ENCODE measurements at regions not wholly inside any gene's neighbourhood (a gene's known extent, or its start where the extent isn't known, plus 50 kb on each side); places are given as distances from the start of the nearest gene placed in this dataset.
"Not testable (repeated sequence)": the region's sequence is repeated elsewhere in the genome, so short reads cannot be mapped to it uniquely, and the experiment has no call there.

GRCh38 chr10:32144817-32145688, 88.8 kb upstream of the KIF5B start:
- H3K9me2 ChIP-seq (replicated peaks; ENCODE audit: insufficient read depth, low read length), result no peaks in the 10 kb centered on the region
- H2AFZ ChIP-seq (ENCODE audit: low read length), result no peak overlapping the region
- H3K4me2 ChIP-seq (ENCODE audit: low read depth, low read length, poor library complexity, severe bottlenecking), result no peak overlapping the region
- no peaks in the 10 kb centered on the region for H3K9me3 ChIP-seq (ENCODE audit: low read length)
- H3K36me3 ChIP-seq (ENCODE audit: insufficient read depth, low read length), result no peaks in the 10 kb centered on the region
- H3K27ac ChIP-seq (ENCODE audit: low read length), result no peak overlapping the region
- no peak overlapping the region for H3K9ac ChIP-seq (ENCODE audit: low read length)
- no peaks in the 10 kb centered on the region for H3K79me2 ChIP-seq (ENCODE audit: low read length)
- no peaks in the 10 kb centered on the region for H3K4me1 ChIP-seq (ENCODE audit: low read length)
- no peaks in the 10 kb centered on the region for H3K27me3 ChIP-seq (ENCODE audit: low read length)
- no peaks in the 10 kb centered on the region for H4K20me1 ChIP-seq (ENCODE audit: insufficient read depth, low read depth, low read length)
- no peak for DNase-seq
- no peak overlapping the region for H3K4me3 ChIP-seq (ENCODE audit: low read length)

- Histone ChIP-seq H3K27me3 (ENCODE audit: low read length) (no peaks in the 10 kb centered on the region), H3K9ac (ENCODE audit: low read length) (no peak overlapping the region), H3K4me1 (ENCODE audit: low read length) (no peaks in the 10 kb centered on the region), H3K4me3 (ENCODE audit: low read length) (no peak overlapping the region), H4K20me1 (ENCODE audit: insufficient read depth, low read depth, low read length) (no peaks in the 10 kb centered on the region), H3K79me2 (ENCODE audit: low read length) (no peaks in the 10 kb centered on the region), H3K36me3 (ENCODE audit: insufficient read depth, low read length) (no peaks in the 10 kb centered on the region), H3K9me2 (replicated peaks; ENCODE audit: insufficient read depth, low read length) (no peaks in the 10 kb centered on the region), H3K27ac (ENCODE audit: low read length) (no peak overlapping the region), H3K4me2 (ENCODE audit: low read depth, low read length, poor library complexity, severe bottlenecking) (no peak overlapping the region), H2AFZ (ENCODE audit: low read length) (no peak overlapping the region), H3K9me3 (ENCODE audit: low read length) (no peaks in the 10 kb centered on the region)
- DNase-seq, result no peak
These were observed 87.2 kb upstream of the KIF5B start for GRCh38 chr10:32143302-32143847.

GRCh38 chr10:32142646-32143045, 86.4 kb upstream of the KIF5B start:
- no peak overlapping the region for H3K27ac ChIP-seq (ENCODE audit: low read length)
- no peak for DNase-seq
- no peaks in the 10 kb centered on the region for H3K9me3 ChIP-seq (ENCODE audit: low read length)
- no peaks in the 10 kb centered on the region for H3K9me2 ChIP-seq (replicated peaks; ENCODE audit: insufficient read depth, low read length)
- H3K4me1 ChIP-seq (ENCODE audit: low read length), result no peaks in the 10 kb centered on the region
- no peak overlapping the region for H3K4me2 ChIP-seq (ENCODE audit: low read depth, low read length, poor library complexity, severe bottlenecking)
- H3K9ac ChIP-seq (ENCODE audit: low read length), result no peak overlapping the region
- no peaks in the 10 kb centered on the region for H3K27me3 ChIP-seq (ENCODE audit: low read length)
- no peaks in the 10 kb centered on the region for H3K36me3 ChIP-seq (ENCODE audit: insufficient read depth, low read length)
- no peak overlapping the region for H2AFZ ChIP-seq (ENCODE audit: low read length)
- H4K20me1 ChIP-seq (ENCODE audit: insufficient read depth, low read depth, low read length), result no peaks in the 10 kb centered on the region
- H3K4me3 ChIP-seq (ENCODE audit: low read length), result no peak overlapping the region
- H3K79me2 ChIP-seq (ENCODE audit: low read length), result no peaks in the 10 kb centered on the region

- Histone ChIP-seq H3K9me2 (replicated peaks; ENCODE audit: insufficient read depth, low read length) (no peaks in the 10 kb centered on the region), H3K4me2 (ENCODE audit: low read depth, low read length, poor library complexity, severe bottlenecking) (no peak overlapping the region)
- no peak for DNase-seq
These were observed 85.0 kb upstream of the KIF5B start for GRCh38 chr10:32141018-32141807.

GRCh38 chr10:32140403-32140802, 84.2 kb upstream of the KIF5B start:
- Histone ChIP-seq H3K27me3 (ENCODE audit: low read length) (no peaks in the 10 kb centered on the region), H3K79me2 (ENCODE audit: low read length) (no peaks in the 10 kb centered on the region), H3K27ac (ENCODE audit: low read length) (no peak overlapping the region), H3K9me2 (replicated peaks; ENCODE audit: insufficient read depth, low read length) (no peaks in the 10 kb centered on the region), H3K36me3 (ENCODE audit: insufficient read depth, low read length) (no peaks in the 10 kb centered on the region), H3K9me3 (ENCODE audit: low read length) (no peaks in the 10 kb centered on the region), H3K9ac (ENCODE audit: low read length) (no peak overlapping the region), H3K4me1 (ENCODE audit: low read length) (no peaks in the 10 kb centered on the region), H4K20me1 (ENCODE audit: insufficient read depth, low read depth, low read length) (no peaks in the 10 kb centered on the region), H3K4me3 (ENCODE audit: low read length) (no peak overlapping the region), H3K4me2 (ENCODE audit: low read depth, low read length, poor library complexity, severe bottlenecking) (no peak overlapping the region), H2AFZ (ENCODE audit: low read length) (no peak overlapping the region)
- no peak for DNase-seq

More at GRCh38 chr10:32141018-32141807, 85.0 kb upstream of the KIF5B start:
- Histone ChIP-seq H3K36me3 (ENCODE audit: insufficient read depth, low read length) (no peaks in the 10 kb centered on the region), H3K27ac (ENCODE audit: low read length) (no peak overlapping the region), H3K4me3 (ENCODE audit: low read length) (no peak overlapping the region), H3K9ac (ENCODE audit: low read length) (no peak overlapping the region), H3K9me3 (ENCODE audit: low read length) (no peaks in the 10 kb centered on the region), H3K4me1 (ENCODE audit: low read length) (no peaks in the 10 kb centered on the region), H2AFZ (ENCODE audit: low read length) (no peak overlapping the region), H3K79me2 (ENCODE audit: low read length) (no peaks in the 10 kb centered on the region), H3K27me3 (ENCODE audit: low read length) (no peaks in the 10 kb centered on the region), H4K20me1 (ENCODE audit: insufficient read depth, low read depth, low read length) (no peaks in the 10 kb centered on the region)

GRCh38 chr10:32139223-32140073, 83.2 kb upstream of the KIF5B start:
- no peak overlapping the region for H2AFZ ChIP-seq (ENCODE audit: low read length)
- DNase-seq, result no peak

GRCh38 chr10:32136927-32137326, 80.7 kb upstream of the KIF5B start:
- not testable (repeated sequence) for H3K4me2 ChIP-seq (ENCODE audit: low read depth, low read length, poor library complexity, severe bottlenecking); DNase-seq; H3K27me3 ChIP-seq (ENCODE audit: low read length); H4K20me1 ChIP-seq (ENCODE audit: insufficient read depth, low read depth, low read length); H3K36me3 ChIP-seq (ENCODE audit: insufficient read depth, low read length); H3K4me3 ChIP-seq (ENCODE audit: low read length); H3K4me1 ChIP-seq (ENCODE audit: low read length); H2AFZ ChIP-seq (ENCODE audit: low read length); H3K9me2 ChIP-seq (replicated peaks; ENCODE audit: insufficient read depth, low read length); H3K79me2 ChIP-seq (ENCODE audit: low read length); H3K9ac ChIP-seq (ENCODE audit: low read length); H3K27ac ChIP-seq (ENCODE audit: low read length); H3K9me3 ChIP-seq (ENCODE audit: low read length)

More at GRCh38 chr10:32139223-32140073, 83.2 kb upstream of the KIF5B start:
- Histone ChIP-seq H3K9me2 (replicated peaks; ENCODE audit: insufficient read depth, low read length) (no peaks in the 10 kb centered on the region), H3K27me3 (ENCODE audit: low read length) (no peaks in the 10 kb centered on the region), H4K20me1 (ENCODE audit: insufficient read depth, low read depth, low read length) (no peaks in the 10 kb centered on the region), H3K4me2 (ENCODE audit: low read depth, low read length, poor library complexity, severe bottlenecking) (no peak overlapping the region), H3K4me3 (ENCODE audit: low read length) (no peak overlapping the region), H3K4me1 (ENCODE audit: low read length) (no peaks in the 10 kb centered on the region), H3K9me3 (ENCODE audit: low read length) (no peaks in the 10 kb centered on the region), H3K36me3 (ENCODE audit: insufficient read depth, low read length) (no peaks in the 10 kb centered on the region), H3K79me2 (ENCODE audit: low read length) (no peaks in the 10 kb centered on the region), H3K27ac (ENCODE audit: low read length) (no peak overlapping the region), H3K9ac (ENCODE audit: low read length) (no peak overlapping the region)
